Uterus (tissue), 3 donors: ENCODE measurements at regions not wholly inside any gene's neighbourhood (a gene's known extent, or its start where the extent isn't known, plus 50 kb on each side); places are given as distances from the start of the nearest gene placed in this dataset.

ENCODE experiments used
- DNase-seq, 2 donors: peaks; one replicate each; pipeline ENCODE4 v3.0.0-alpha.2; 2019 to 2020
- H3K27ac ChIP-seq, 2 donors: fragments of 200-600 bp; sonication (generic); 1 replicate in 1 of 2; 2 replicates in 1 of 2; pipeline ENCODE4 v1.5.1; 2016 to 2018
- H3K27me3 ChIP-seq, 2 donors: fragments of 200-600 bp; sonication (generic); one replicate each; pipeline ENCODE4 v1.5.1; 2018 to 2019; ENCODE audit warnings: control low read depth in 1 of 2
- H3K36me3 ChIP-seq, 2 donors: fragments of 200-600 bp; sonication (generic); one replicate each; pipeline ENCODE4 v1.5.1; 2019; ENCODE audit warnings: control low read depth in 1 of 2
- H3K4me1 ChIP-seq, 2 donors: fragments of 200-600 bp; sonication (generic); one replicate each; pipeline ENCODE4 v1.5.1; 2018 to 2019; ENCODE audit warnings: control low read depth in 1 of 2
- H3K4me3 ChIP-seq, 2 donors: fragments of 200-600 bp; sonication (generic); 1 replicate in 1 of 2; 2 replicates in 1 of 2; pipeline ENCODE4 v1.5.1; 2018 to 2019; ENCODE audit warnings: mild to moderate bottlenecking in 1 of 2
- H3K9me3 ChIP-seq, 2 donors: fragments of 200-600 bp; sonication (generic); one replicate each; pipeline ENCODE4 v1.5.1; 2019; ENCODE audit warnings: control low read depth in 1 of 2
- POLR2A ChIP-seq, 2 donors: fragments of 450-650 bp; IDR thresholded peaks; one replicate each; pipeline ENCODE4 v1.6.1; 2016; ENCODE audit warnings: antibody characterized with exemption in 2 of 2, mild to moderate bottlenecking in 1 of 2, moderate library complexity in 1 of 2
- intact Hi-C: fragments of 100-400 bp; cut with DNase I; formaldehyde crosslinking; loops from one replicate; pipeline ENCODE4 v1.15.1; 2023; ENCODE audit warnings: low total_unique reads
- TF ChIP-seq, protein P1 (sequence below), 4 experiments: fragments of 200-600 bp in 2 of 4; fragments of 450-650 bp in 2 of 4; sonication (generic) in 2 of 4; IDR thresholded peaks; one replicate each; pipeline ENCODE4 v1.5.1; 2016 to 2019; ENCODE audit warnings: antibody characterized with exemption in 4 of 4, mild to moderate bottlenecking in 2 of 4, moderate library complexity in 1 of 4
- donor health status: DM: yes; HTN: yes; CAD: no.

DNA sequence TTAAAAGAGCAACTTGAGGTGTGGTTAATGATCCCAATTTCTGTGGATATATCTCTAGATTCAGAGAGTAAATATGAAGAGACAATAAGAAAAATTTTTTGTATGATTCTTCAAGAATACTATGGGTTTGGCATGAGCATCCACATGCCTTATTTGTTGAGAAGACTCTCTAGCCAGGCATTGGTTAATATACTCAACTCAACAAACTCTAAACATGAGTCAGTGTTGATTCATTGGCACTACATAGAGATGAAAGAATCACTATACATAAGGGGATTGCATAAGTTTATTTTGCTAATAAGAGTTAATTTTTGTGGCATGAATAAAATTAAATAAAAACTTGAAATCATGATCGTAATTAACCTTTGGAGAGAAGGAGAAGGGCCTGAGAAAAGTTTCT, 930.2 kb upstream of the LRRTM1 start:
- no peaks in the 10 kb centered on the region for H3K9me3 ChIP-seq
- no peak overlapping the region for H3K4me3 ChIP-seq
- no peaks in the 10 kb centered on the region for H3K4me1 ChIP-seq
- TF ChIP-seq POLR2A (IDR thresholded peaks at IDR 0.05) = no peak
- TF ChIP-seq, protein P1, sequence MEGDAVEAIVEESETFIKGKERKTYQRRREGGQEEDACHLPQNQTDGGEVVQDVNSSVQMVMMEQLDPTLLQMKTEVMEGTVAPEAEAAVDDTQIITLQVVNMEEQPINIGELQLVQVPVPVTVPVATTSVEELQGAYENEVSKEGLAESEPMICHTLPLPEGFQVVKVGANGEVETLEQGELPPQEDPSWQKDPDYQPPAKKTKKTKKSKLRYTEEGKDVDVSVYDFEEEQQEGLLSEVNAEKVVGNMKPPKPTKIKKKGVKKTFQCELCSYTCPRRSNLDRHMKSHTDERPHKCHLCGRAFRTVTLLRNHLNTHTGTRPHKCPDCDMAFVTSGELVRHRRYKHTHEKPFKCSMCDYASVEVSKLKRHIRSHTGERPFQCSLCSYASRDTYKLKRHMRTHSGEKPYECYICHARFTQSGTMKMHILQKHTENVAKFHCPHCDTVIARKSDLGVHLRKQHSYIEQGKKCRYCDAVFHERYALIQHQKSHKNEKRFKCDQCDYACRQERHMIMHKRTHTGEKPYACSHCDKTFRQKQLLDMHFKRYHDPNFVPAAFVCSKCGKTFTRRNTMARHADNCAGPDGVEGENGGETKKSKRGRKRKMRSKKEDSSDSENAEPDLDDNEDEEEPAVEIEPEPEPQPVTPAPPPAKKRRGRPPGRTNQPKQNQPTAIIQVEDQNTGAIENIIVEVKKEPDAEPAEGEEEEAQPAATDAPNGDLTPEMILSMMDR (IDR thresholded peaks at IDR 0.05) = no peak
- no peaks in the 10 kb centered on the region for H3K27me3 ChIP-seq
- intact Hi-C loops = no loop called here
- H3K27ac ChIP-seq = no peak overlapping the region
- DNase-seq = no peak
- no peaks in the 10 kb centered on the region for H3K36me3 ChIP-seq

DNA sequence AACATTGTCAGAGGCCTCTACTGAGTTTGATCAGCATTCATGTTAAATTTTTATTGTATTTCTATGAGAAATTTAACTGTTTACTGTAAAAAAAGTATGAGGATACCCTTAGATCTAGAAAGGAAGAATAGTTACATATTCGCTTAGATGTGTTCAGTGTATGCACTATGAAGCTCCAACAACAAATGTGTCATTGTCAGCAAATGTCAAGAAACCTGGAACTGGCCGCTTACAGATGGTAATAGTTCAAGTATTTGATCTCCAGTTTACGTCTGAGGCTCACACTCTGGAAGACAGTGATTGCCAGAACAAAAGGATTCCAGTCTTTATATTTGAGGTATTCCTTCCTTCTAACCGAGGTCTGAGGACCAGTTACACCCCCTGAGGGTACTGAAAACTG, 921.2 kb upstream of the LRRTM1 start:
- intact Hi-C loops = no loop called here
- Histone ChIP-seq H3K36me3 (no peaks in the 10 kb centered on the region), H3K4me1 (no peaks in the 10 kb centered on the region), H3K9me3 (no peaks in the 10 kb centered on the region), H3K27ac (no peak overlapping the region), H3K4me3 (no peak overlapping the region), H3K27me3 (no peaks in the 10 kb centered on the region)
- TF ChIP-seq POLR2A (IDR thresholded peaks at IDR 0.05) = no peak
- TF ChIP-seq, protein P1 (IDR thresholded peaks at IDR 0.05) = no peak
- DNase-seq = no peak

GRCh38 chr2:81213598-81213997, 909.0 kb upstream of the LRRTM1 start:
- Histone ChIP-seq H3K4me3 (no peak overlapping the region), H3K27ac (no peak overlapping the region), H3K36me3 (no peaks in the 10 kb centered on the region), H3K9me3 (no peaks in the 10 kb centered on the region), H3K27me3 (no peaks in the 10 kb centered on the region), H3K4me1 (no peaks in the 10 kb centered on the region)
- DNase-seq = no peak
- intact Hi-C loops = no loop called here
- no peak for TF ChIP-seq POLR2A (IDR thresholded peaks at IDR 0.05)
- TF ChIP-seq, protein P1 (IDR thresholded peaks at IDR 0.05) = no peak

DNA sequence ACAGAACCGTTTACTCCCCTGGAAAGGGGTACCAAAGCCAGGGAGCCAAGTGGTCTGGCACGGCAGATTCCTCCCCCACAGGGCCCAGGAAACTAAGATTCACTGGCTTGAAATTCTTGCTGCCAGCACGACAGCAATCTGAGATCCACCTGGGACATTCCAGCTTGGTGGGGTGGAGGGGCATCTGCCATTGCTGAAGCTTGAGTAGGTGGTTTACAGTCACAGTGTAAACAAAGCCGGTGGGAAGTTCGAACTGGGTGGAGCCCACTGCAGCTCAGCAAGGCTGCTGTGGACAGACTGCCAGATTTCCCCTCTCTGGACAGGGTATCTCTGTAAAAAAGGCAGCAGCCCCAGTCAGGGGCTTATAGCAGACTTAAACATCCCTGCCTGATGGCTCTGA, 901.7 kb upstream of the LRRTM1 start:
- intact Hi-C loops = no loop called here

GRCh38 chr2:81196933-81197628, 892.5 kb upstream of the LRRTM1 start:
- H3K4me3 ChIP-seq = no peak overlapping the region
- intact Hi-C loops = no loop called here

More for the DNA sequence above, 901.7 kb upstream of the LRRTM1 start:
- Histone ChIP-seq H3K36me3 (no peaks in the 10 kb centered on the region), H3K4me1 (no peaks in the 10 kb centered on the region), H3K9me3 (no peaks in the 10 kb centered on the region), H3K4me3 (no peak overlapping the region), H3K27ac (no peak overlapping the region), H3K27me3 (no peaks in the 10 kb centered on the region)
- no peak for DNase-seq
- TF ChIP-seq, protein P1 (IDR thresholded peaks at IDR 0.05) = no peak
- TF ChIP-seq POLR2A (IDR thresholded peaks at IDR 0.05) = no peak

More at GRCh38 chr2:81196933-81197628, 892.5 kb upstream of the LRRTM1 start:
- no peaks in the 10 kb centered on the region for H3K36me3 ChIP-seq
- H3K4me1 ChIP-seq = no peaks in the 10 kb centered on the region
- TF ChIP-seq, protein P1 (IDR thresholded peaks at IDR 0.05) = no peak
- no peak for TF ChIP-seq POLR2A (IDR thresholded peaks at IDR 0.05)
- no peaks in the 10 kb centered on the region for H3K27me3 ChIP-seq
- DNase-seq = no peak
- H3K27ac ChIP-seq = no peak overlapping the region
- H3K9me3 ChIP-seq = no peaks in the 10 kb centered on the region
